Transverse colon (tissue), 4 donors: ENCODE measurements at regions not wholly inside any gene's neighbourhood (a gene's known extent, or its start where the extent isn't known, plus 50 kb on each side); places are given as distances from the start of the nearest gene placed in this dataset.
"Not testable (repeated sequence)": the region's sequence is repeated elsewhere in the genome, so short reads cannot be mapped to it uniquely, and the experiment has no call there.

Experiments
- DNase-seq: peaks from one replicate; pipeline ENCODE4 v3.0.0-alpha.2; 2019
- H3K27ac ChIP-seq, 4 donors: fragments of 200-600 bp; sonication (generic); 2 replicates each; pipeline ENCODE4 v1.5.1; 2016 to 2018; ENCODE audit warnings: inconsistent platforms in 4 of 4
- H3K27me3 ChIP-seq: fragments of 200-600 bp; sonication (generic); 2 replicates; pipeline ENCODE4 v1.5.1; 2017; ENCODE audit warnings: inconsistent platforms
- H3K36me3 ChIP-seq, 4 donors: fragments of 200-600 bp; sonication (generic); 2 replicates each; pipeline ENCODE4 v1.5.1; 2017 to 2019; ENCODE audit warnings: inconsistent platforms in 4 of 4
- H3K4me1 ChIP-seq, 4 donors: fragments of 200-600 bp; sonication (generic); 2 replicates each; pipeline ENCODE4 v1.5.1; 2017 to 2020; ENCODE audit warnings: inconsistent platforms in 4 of 4
- H3K4me3 ChIP-seq, 4 donors: fragments of 200-600 bp; sonication (generic); 1 replicate in 1 of 4; 2 replicates in 3 of 4; pipeline versions ENCODE4 v1.5.1 to v1.6.1; 2017 to 2019; ENCODE audit warnings: inconsistent platforms in 4 of 4
- H3K9me3 ChIP-seq, 2 donors: fragments of 200-600 bp; sonication (generic); 2 replicates each; pipeline ENCODE4 v1.5.1; 2017 to 2019; ENCODE audit warnings: inconsistent platforms in 2 of 2
- EP300 ChIP-seq: sonication (generic); formaldehyde crosslinking; IDR thresholded peaks from one replicate; pipeline ENCODE4 v1.6.1; 2017; ENCODE audit warnings: antibody characterized with exemption, low read depth
- POLR2A ChIP-seq: fragments of 450-650 bp; IDR thresholded peaks from one replicate; pipeline ENCODE4 v1.6.1; 2016; ENCODE audit warnings: antibody characterized with exemption, mild to moderate bottlenecking, moderate library complexity
- POLR2AphosphoS5 ChIP-seq, 3 donors: sonication (generic); formaldehyde crosslinking; IDR thresholded peaks; one replicate each; pipeline ENCODE4 v1.6.1; 2016; ENCODE audit warnings: antibody characterized with exemption in 3 of 3
- WGBS, 2 donors: methylation state at CpG; one replicate each; pipeline ENCODE4 v1.1.5; 2018; ENCODE audit warnings: low coverage in 1 of 2; 5-methylcytosine and 5-hydroxymethylcytosine counted together
- in situ Hi-C, 4 donors: fragments of 200-750 bp; cut with MboI; loops; one replicate each; pipeline versions ENCODE4 v1.15.0 to v1.15.1; 2017; ENCODE audit warnings: low sequenced_read_pairs in 3 of 4, low pct_ligation_motif_present in 1 of 4, low pct_unique_long_range_greater_than_20kb in 1 of 4
- intact Hi-C: fragments of 100-400 bp; cut with DNase I; formaldehyde crosslinking; loops from one replicate; pipeline ENCODE4 v1.15.1; 2023; ENCODE audit warnings: low total_unique reads
- TF ChIP-seq, protein P1 (sequence below), 5 experiments: fragments of 200-600 bp in 3 of 5; fragments of 450-650 bp in 2 of 5; sonication (generic) in 3 of 5; IDR thresholded peaks; 1 replicate in 2 of 5; 2 replicates in 3 of 5; pipeline ENCODE4 v1.5.1; 2016 to 2017; ENCODE audit warnings: antibody characterized with exemption in 5 of 5, inconsistent platforms in 3 of 5, mild to moderate bottlenecking in 2 of 5, moderate library complexity in 1 of 5

DNA sequence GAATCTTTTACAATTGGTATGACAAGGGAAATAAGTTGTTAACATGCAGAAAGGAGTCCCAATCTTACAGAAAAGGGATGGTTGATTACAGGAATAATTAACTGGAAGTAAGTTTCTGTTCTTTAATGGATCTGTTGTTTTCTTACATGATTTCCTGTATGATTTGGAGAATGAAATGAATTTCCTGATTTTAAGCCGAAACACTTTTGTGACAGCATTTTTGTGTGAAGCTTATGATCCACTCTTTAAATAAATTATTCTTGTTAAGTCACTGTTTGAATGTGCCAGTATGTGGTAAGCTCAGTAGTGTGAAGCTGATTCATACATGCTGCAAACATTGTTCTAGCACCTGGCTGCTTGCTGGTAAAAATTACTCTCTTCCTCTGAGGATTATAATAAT lies 516.2 kb downstream of the DCDC2C start:
- TF ChIP-seq EP300 = no peak
- no peak for TF ChIP-seq POLR2AphosphoS5 (IDR thresholded peaks at IDR 0.05)
- no peak for TF ChIP-seq POLR2A
- TF ChIP-seq, protein P1, sequence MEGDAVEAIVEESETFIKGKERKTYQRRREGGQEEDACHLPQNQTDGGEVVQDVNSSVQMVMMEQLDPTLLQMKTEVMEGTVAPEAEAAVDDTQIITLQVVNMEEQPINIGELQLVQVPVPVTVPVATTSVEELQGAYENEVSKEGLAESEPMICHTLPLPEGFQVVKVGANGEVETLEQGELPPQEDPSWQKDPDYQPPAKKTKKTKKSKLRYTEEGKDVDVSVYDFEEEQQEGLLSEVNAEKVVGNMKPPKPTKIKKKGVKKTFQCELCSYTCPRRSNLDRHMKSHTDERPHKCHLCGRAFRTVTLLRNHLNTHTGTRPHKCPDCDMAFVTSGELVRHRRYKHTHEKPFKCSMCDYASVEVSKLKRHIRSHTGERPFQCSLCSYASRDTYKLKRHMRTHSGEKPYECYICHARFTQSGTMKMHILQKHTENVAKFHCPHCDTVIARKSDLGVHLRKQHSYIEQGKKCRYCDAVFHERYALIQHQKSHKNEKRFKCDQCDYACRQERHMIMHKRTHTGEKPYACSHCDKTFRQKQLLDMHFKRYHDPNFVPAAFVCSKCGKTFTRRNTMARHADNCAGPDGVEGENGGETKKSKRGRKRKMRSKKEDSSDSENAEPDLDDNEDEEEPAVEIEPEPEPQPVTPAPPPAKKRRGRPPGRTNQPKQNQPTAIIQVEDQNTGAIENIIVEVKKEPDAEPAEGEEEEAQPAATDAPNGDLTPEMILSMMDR (IDR thresholded peaks at IDR 0.05) = no peak
- H3K4me1 ChIP-seq = no peaks in the 10 kb centered on the region

DNA sequence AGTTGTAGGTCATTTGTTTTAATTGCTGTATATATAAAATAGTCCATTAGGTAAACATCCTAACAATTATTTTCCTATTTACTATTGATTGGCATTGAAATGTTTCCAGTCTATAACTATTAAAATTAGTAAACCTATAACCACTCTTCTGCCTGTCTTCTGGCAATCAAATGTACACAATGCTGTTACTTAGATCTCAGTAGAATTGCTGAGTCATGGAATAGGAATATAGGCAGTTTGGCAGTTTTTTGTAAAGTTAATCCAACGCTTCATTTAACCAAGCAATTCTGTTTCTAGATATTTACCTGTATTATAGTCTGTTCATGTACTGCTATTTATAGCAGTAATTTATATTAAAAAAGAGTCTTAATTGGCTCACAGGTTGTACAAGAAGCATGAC lies 518.1 kb downstream of the DCDC2C start:
- 75 to 89% methylated on average over 1 of the region's 1 CpG for WGBS, 2 donors
- in situ Hi-C loops = no loop called here
- Histone ChIP-seq H3K4me1 (no peaks in the 10 kb centered on the region), H3K27ac (no peak overlapping the region), H3K9me3 (peaks cover 0 to 3% of the 10 kb centered on the region in 2 donors), H3K36me3 (no peaks in the 10 kb centered on the region), H3K4me3 (no peak overlapping the region), H3K27me3 (no peaks in the 10 kb centered on the region)
- no peak for DNase-seq
- intact Hi-C loops = no loop called here
- TF ChIP-seq POLR2AphosphoS5 (IDR thresholded peaks at IDR 0.05) (no peak), POLR2A (no peak), EP300 (no peak)
- TF ChIP-seq, protein P1 (IDR thresholded peaks at IDR 0.05) = no peak

More for the DNA sequence above, 516.2 kb downstream of the DCDC2C start:
- Histone ChIP-seq H3K36me3 (no peaks in the 10 kb centered on the region), H3K4me3 (no peak overlapping the region), H3K27ac (no peak overlapping the region), H3K27me3 (no peaks in the 10 kb centered on the region), H3K9me3 (peaks cover 3 to 4% of the 10 kb centered on the region in 2 donors)
- WGBS, 2 donors = 70 to 83% methylated on average over 1 of the region's 1 CpG
- intact Hi-C loops (no loop called here), in situ Hi-C loops (no loop called here)
- DNase-seq = no peak

DNA sequence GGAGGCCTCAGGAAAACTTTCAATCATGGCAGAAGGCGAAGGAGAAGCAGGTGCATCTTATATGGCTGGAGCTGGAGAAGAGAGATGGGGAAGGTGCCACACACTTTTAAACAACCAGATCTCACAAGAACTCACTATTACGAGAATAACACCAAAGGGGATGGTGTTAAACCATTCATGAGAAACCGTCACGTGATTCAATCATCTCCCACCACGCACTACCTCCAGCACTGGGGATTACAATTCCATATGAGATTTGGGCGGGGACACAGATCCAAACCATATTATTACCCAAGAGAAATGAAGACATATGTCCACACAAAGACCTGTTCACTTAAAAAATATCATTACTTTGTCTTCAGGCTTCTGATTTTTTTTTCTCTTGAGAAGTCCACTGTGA lies 518.5 kb downstream of the DCDC2C start:
- WGBS, 2 donors = 75 to 84% methylated on average over 5 to 6 of the region's 6 CpGs
- intact Hi-C loops (no loop called here), in situ Hi-C loops (no loop called here)
- no peaks in the 10 kb centered on the region for H3K36me3 ChIP-seq
- no peak for DNase-seq
- H3K4me1 ChIP-seq = no peaks in the 10 kb centered on the region
- H3K9me3 ChIP-seq = peaks cover 0 to 3% of the 10 kb centered on the region in 2 donors
- H3K27ac ChIP-seq = no peak overlapping the region
- TF ChIP-seq POLR2A = no peak
- no peak for TF ChIP-seq POLR2AphosphoS5 (IDR thresholded peaks at IDR 0.05)
- TF ChIP-seq EP300 = no peak
- TF ChIP-seq, protein P1 (IDR thresholded peaks at IDR 0.05) = no peak
- H3K27me3 ChIP-seq = no peaks in the 10 kb centered on the region
- H3K4me3 ChIP-seq = no peak overlapping the region

DNA sequence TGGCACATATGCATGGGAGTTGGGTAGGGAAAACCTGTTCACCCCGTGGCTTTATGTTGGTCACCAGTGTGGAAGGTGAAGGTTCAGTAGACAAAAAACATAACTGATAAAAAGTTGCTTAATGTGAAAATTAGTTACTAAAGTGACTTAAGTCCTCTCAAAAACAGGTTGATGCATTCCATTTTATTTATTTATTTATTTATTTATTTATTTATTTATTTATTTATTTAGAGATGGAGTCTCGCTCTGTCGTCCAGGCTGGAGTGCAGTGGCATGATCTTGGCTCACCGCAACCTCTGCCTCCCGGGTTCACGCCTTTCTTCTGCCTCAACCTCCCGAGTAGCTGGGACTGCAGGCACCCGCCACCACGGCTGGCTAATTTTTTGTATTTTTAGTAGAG lies 541.0 kb downstream of the DCDC2C start:
- in situ Hi-C loops, H3K9me3 ChIP-seq, H3K4me1 ChIP-seq, H3K4me3 ChIP-seq, H3K36me3 ChIP-seq, H3K27ac ChIP-seq, DNase-seq, intact Hi-C loops, H3K27me3 ChIP-seq: not testable (repeated sequence)
- 86 to 90% methylated on average over 2 to 9 of the region's 9 CpGs for WGBS, 2 donors

DNA sequence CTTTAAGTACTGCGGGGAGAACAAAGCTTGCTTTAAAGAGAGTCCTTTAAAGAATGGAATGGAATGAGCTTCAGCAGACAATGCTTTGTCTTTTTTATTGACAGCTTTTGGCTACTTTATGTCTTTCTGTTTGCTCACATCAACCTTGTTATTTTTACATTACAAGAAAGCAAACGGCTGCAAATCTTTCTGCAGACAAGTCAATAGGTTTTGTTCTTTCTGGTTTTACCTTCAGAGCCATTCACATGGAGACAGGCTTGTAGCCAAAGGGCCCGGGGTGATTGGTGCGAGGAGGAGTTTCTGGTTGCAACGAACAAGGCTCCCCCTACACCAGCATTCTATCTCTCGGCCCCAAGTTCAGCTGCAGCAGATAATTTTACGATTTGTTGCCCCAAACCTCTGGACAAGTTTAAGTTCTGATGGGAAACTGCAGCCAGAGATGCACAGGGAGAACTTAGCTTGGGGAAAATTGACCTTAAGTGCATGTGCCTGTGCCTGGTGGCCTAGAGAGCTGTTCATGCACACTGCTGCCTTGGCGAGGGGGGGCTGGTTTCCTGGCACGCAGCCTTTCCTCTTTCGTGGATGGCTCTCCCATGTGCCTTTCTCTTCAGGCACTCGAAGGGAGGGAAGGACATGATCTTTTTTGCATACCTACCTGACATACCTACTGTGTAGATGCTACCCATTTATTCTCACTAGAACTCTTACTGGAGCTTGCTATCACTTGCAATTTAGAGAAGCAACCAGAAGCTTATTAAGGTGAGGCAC lies 543.2 kb downstream of the DCDC2C start:
- Histone ChIP-seq H3K27ac (no peak overlapping the region), H3K4me1 (no peaks in the 10 kb centered on the region), H3K4me3 (no peak overlapping the region), H3K36me3 (no peaks in the 10 kb centered on the region), H3K27me3 (no peaks in the 10 kb centered on the region), H3K9me3 (no peaks in the 10 kb centered on the region)
- DNase-seq = no peak
- TF ChIP-seq EP300 = no peak
- no peak for TF ChIP-seq POLR2A
- TF ChIP-seq, protein P1 (IDR thresholded peaks at IDR 0.05) = no peak
- TF ChIP-seq POLR2AphosphoS5 (IDR thresholded peaks at IDR 0.05) = no peak
- in situ Hi-C loops (no loop called here), intact Hi-C loops (no loop called here)
- 46% methylated on average over 7 to 11 of the region's 11 CpGs for WGBS, 2 donors
